Tibial nerve (tissue), 4 donors: ENCODE measurements at regions not wholly inside any gene's neighbourhood (a gene's known extent, or its start where the extent isn't known, plus 50 kb on each side); places are given as distances from the start of the nearest gene placed in this dataset.
A peak's percentile ranks its signal among the peaks of the same experiment; 100 is the strongest.

Experiments
- DNase-seq, 2 donors: peaks; one replicate each; pipeline ENCODE4 v3.0.0-alpha.2; 2019; ENCODE audit warnings: low spot score in 2 of 2
- H3K27ac ChIP-seq, 4 donors: fragments of 200-600 bp; sonication (generic) in 3 of 4; one replicate each; pipeline ENCODE4 v1.5.1; 2017 to 2019; ENCODE audit warnings: mild to moderate bottlenecking in 1 of 4
- H3K27me3 ChIP-seq, 2 donors: fragments of 200-600 bp; sonication (generic) in 1 of 2; one replicate each; pipeline versions ENCODE4 v1.5.1 to v1.6.0; 2017 to 2019
- H3K36me3 ChIP-seq, 3 donors: fragments of 200-600 bp; sonication (generic); one replicate each; pipeline ENCODE4 v1.5.1; 2018 to 2019
- H3K4me1 ChIP-seq, 4 donors: fragments of 200-600 bp; sonication (generic) in 3 of 4; one replicate each; pipeline ENCODE4 v1.5.1; 2017 to 2019
- H3K4me3 ChIP-seq, 4 donors: fragments of 200-600 bp; sonication (generic) in 3 of 4; one replicate each; pipeline ENCODE4 v1.5.1; 2017 to 2019; ENCODE audit warnings: mild to moderate bottlenecking in 1 of 4, moderate library complexity in 1 of 4
- H3K9me3 ChIP-seq, 4 donors: fragments of 200-600 bp; sonication (generic) in 3 of 4; one replicate each; pipeline ENCODE4 v1.5.1; 2017 to 2019
- CTCF ChIP-seq, 5 experiments: fragments of 200-600 bp in 3 of 5; fragments of 450-650 bp in 2 of 5; sonication (generic) in 3 of 5; IDR thresholded peaks; one replicate each; pipeline ENCODE4 v1.5.1; 2016 to 2019; ENCODE audit warnings: antibody characterized with exemption in 5 of 5, mild to moderate bottlenecking in 3 of 5, moderate library complexity in 2 of 5
- EP300 ChIP-seq, 2 donors: sonication (generic); formaldehyde crosslinking; IDR thresholded peaks; one replicate each; pipeline ENCODE4 v1.6.1; 2017; ENCODE audit warnings: antibody characterized with exemption in 2 of 2, mild to moderate bottlenecking in 1 of 2
- POLR2A ChIP-seq, 2 donors: fragments of 450-650 bp; IDR thresholded peaks; one replicate each; pipeline ENCODE4 v1.6.1; 2017; ENCODE audit warnings: antibody characterized with exemption in 2 of 2, mild to moderate bottlenecking in 2 of 2, moderate library complexity in 2 of 2
- WGBS, 2 donors: methylation state at CpG; one replicate each; pipeline ENCODE4 v1.1.5; 2018; 5-methylcytosine and 5-hydroxymethylcytosine counted together

GRCh38 chr22:23404689-23405365, 175.3 kb downstream of the IGLL1 start:
- H3K9me3 ChIP-seq = no peaks in the 10 kb centered on the region
- H3K4me1 ChIP-seq = peaks cover 0 to 13% (median 2%) of the 10 kb centered on the region in 4 donors
- TF ChIP-seq POLR2A (IDR thresholded peaks at IDR 0.05) = no peak
- TF ChIP-seq CTCF (IDR thresholded peaks at IDR 0.05) = no peak
- TF ChIP-seq EP300 (IDR thresholded peaks at IDR 0.05) = no peak
- WGBS, 2 donors = 42 to 60% methylated on average over 7 to 11 of the region's 11 CpGs
- no peak overlapping the region for H3K27ac ChIP-seq
- H3K27me3 ChIP-seq = peaks cover 0 to 15% of the 10 kb centered on the region in 2 donors
- DNase-seq = no peak
- no peak overlapping the region for H3K4me3 ChIP-seq
- H3K36me3 ChIP-seq = no peaks in the 10 kb centered on the region

GRCh38 chr22:23403720-23404688, 176.1 kb downstream of the IGLL1 start:
- Histone ChIP-seq H3K27ac (no peak overlapping the region), H3K9me3 (no peaks in the 10 kb centered on the region), H3K4me3 (no peak overlapping the region), H3K4me1 (peaks cover 0 to 13% (median 2%) of the 10 kb centered on the region in 4 donors), H3K27me3 (peaks cover 0 to 15% of the 10 kb centered on the region in 2 donors), H3K36me3 (no peaks in the 10 kb centered on the region)
- no peak for DNase-seq
- 95 to 100% methylated on average over 1 to 8 of the region's 13 CpGs for WGBS, 2 donors
- TF ChIP-seq CTCF (IDR thresholded peaks at IDR 0.05) (no peak), POLR2A (IDR thresholded peaks at IDR 0.05) (no peak), EP300 (IDR thresholded peaks at IDR 0.05) (no peak)

GRCh38 chr22:23403152-23403719, 176.9 kb downstream of the IGLL1 start:
- peak overlapping the region in 1 of 4 donors; percentile 8 for H3K27ac ChIP-seq
- peak overlapping the region in 1 of 4 donors; percentile 53 for H3K4me3 ChIP-seq
- peaks cover 0 to 15% of the 10 kb centered on the region in 2 donors for H3K27me3 ChIP-seq
- WGBS, 2 donors = 83 to 87% methylated on average over 6 to 11 of the region's 11 CpGs
- no peaks in the 10 kb centered on the region for H3K36me3 ChIP-seq
- no peak for DNase-seq
- TF ChIP-seq CTCF (IDR thresholded peaks at IDR 0.05) = no peak
- TF ChIP-seq EP300 (IDR thresholded peaks at IDR 0.05) = no peak
- no peak for TF ChIP-seq POLR2A (IDR thresholded peaks at IDR 0.05)
- no peaks in the 10 kb centered on the region for H3K9me3 ChIP-seq
- peaks cover 0 to 13% (median 2%) of the 10 kb centered on the region in 4 donors for H3K4me1 ChIP-seq

- H3K27ac ChIP-seq = peak overlapping the region in 2 of 4 donors; percentile 35 to 68
- no peak for DNase-seq
Measured at GRCh38 chr22:23402275-23403151, 177.6 kb downstream of the IGLL1 start.

More at GRCh38 chr22:23402275-23403151, 177.6 kb downstream of the IGLL1 start:
- H3K27me3 ChIP-seq = peaks cover 0 to 15% of the 10 kb centered on the region in 2 donors
- 8 to 11% methylated on average over 31 to 35 of the region's 82 CpGs for WGBS, 2 donors
- TF ChIP-seq CTCF (IDR thresholded peaks at IDR 0.05) (peak; percentile 47 to 73 (median 58)), EP300 (IDR thresholded peaks at IDR 0.05) (no peak), POLR2A (IDR thresholded peaks at IDR 0.05) (no peak)
- peak overlapping the region; percentile 25 to 53 (median 37) for H3K4me3 ChIP-seq
- H3K4me1 ChIP-seq = peaks cover 0 to 13% (median 2%) of the 10 kb centered on the region in 4 donors
- H3K36me3 ChIP-seq = peaks cover 0 to 5% (median 0%) of the 10 kb centered on the region in 3 donors
- H3K9me3 ChIP-seq = no peaks in the 10 kb centered on the region
